Colonic mucosa (tissue), 4 donors: ENCODE measurements at regions not wholly inside any gene's neighbourhood (a gene's known extent, or its start where the extent isn't known, plus 50 kb on each side); places are given as distances from the start of the nearest gene placed in this dataset.

Experiments used
- DNase-seq: peaks from one replicate; pipeline ENCODE4 v3.0.0-alpha.2; 2020
- H3K27ac ChIP-seq: fragments of 200-600 bp; one replicate; pipeline ENCODE4 v1.8.0; 2021
- H3K27me3 ChIP-seq: fragments of 200-600 bp; one replicate; pipeline ENCODE4 v1.8.0; 2021
- H3K36me3 ChIP-seq: fragments of 200-600 bp; one replicate; pipeline ENCODE4 v1.8.0; 2021
- H3K4me1 ChIP-seq: fragments of 200-600 bp; one replicate; pipeline ENCODE4 v1.8.0; 2021; ENCODE audit warnings: mild to moderate bottlenecking
- H3K4me3 ChIP-seq: fragments of 200-600 bp; one replicate; pipeline ENCODE4 v1.8.0; 2021
- H3K9ac ChIP-seq, 2 donors: one replicate each; pipeline ENCODE4 v1.7.0; 2013; ENCODE audit warnings: control low read depth in 2 of 2, low read depth in 2 of 2, low read length in 2 of 2
- H3K9me3 ChIP-seq: fragments of 200-600 bp; one replicate; pipeline ENCODE4 v1.8.0; 2021
- intact Hi-C: fragments of 100-400 bp; cut with DNase I; formaldehyde crosslinking; loops from one replicate; pipeline ENCODE4 v1.14.1; 2022
- TF ChIP-seq, protein P1 (sequence below): fragments of 200-600 bp; IDR thresholded peaks from one replicate; pipeline ENCODE4 v1.8.0; 2022; ENCODE audit warnings: antibody characterized with exemption, mild to moderate bottlenecking
- donor health status: healthy.
- donor health status: DM: no; HTN: no; CAD: no.
- donor health status: DM: no; HTN: no; CAD: no.

DNA sequence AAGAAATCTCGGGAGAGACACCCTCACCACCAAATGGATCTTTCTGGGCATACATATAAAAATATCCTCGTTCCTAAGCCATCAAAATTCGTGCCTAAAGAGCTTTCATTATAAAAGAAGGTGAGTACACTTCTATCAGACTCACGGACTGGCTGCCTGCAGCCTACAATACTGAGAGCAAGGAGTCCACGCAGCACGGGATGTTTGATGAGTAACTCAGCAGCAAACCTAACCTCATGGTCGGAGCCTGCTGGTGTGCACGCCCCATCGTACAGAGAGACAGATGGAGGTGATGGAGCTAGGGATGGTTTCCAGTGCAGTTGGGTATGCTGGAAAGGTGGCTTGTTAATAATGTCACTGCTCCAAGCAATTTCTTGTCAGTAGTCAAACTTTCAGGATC is 256.2 kb downstream of the FIGN start:
- no peak overlapping the region for H3K4me3 ChIP-seq
- H3K9ac ChIP-seq, result no peak overlapping the region
- no peak overlapping the region for H3K27ac ChIP-seq
- H3K9me3 ChIP-seq, result no peaks in the 10 kb centered on the region
- no peak for DNase-seq
- H3K27me3 ChIP-seq, result no peaks in the 10 kb centered on the region
- H3K36me3 ChIP-seq, result no peaks in the 10 kb centered on the region
- no peaks in the 10 kb centered on the region for H3K4me1 ChIP-seq
- TF ChIP-seq, protein P1, sequence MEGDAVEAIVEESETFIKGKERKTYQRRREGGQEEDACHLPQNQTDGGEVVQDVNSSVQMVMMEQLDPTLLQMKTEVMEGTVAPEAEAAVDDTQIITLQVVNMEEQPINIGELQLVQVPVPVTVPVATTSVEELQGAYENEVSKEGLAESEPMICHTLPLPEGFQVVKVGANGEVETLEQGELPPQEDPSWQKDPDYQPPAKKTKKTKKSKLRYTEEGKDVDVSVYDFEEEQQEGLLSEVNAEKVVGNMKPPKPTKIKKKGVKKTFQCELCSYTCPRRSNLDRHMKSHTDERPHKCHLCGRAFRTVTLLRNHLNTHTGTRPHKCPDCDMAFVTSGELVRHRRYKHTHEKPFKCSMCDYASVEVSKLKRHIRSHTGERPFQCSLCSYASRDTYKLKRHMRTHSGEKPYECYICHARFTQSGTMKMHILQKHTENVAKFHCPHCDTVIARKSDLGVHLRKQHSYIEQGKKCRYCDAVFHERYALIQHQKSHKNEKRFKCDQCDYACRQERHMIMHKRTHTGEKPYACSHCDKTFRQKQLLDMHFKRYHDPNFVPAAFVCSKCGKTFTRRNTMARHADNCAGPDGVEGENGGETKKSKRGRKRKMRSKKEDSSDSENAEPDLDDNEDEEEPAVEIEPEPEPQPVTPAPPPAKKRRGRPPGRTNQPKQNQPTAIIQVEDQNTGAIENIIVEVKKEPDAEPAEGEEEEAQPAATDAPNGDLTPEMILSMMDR, result no peak
- intact Hi-C loops, result no loop called here

DNA sequence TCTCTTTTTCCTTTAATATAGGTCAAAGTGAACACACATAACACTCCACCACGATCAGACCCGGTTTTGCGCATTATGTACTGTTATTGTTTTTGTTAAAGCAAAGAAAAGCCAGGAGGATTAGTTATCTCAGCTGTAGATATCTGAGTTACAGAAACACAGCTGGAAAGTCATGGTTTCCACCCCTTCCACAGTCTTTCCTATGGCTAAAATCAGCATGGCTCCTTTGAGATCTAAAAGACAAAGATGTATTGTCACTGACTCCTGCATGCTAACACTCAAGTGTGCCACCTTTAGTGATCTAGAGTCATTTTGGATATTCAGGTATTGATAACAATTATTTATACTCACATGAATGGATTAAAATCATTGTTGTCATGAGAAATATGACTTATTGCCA is 260.0 kb downstream of the FIGN start:
- H3K27me3 ChIP-seq, result no peaks in the 10 kb centered on the region
- no peaks in the 10 kb centered on the region for H3K9me3 ChIP-seq
- no peak overlapping the region for H3K4me3 ChIP-seq
- H3K27ac ChIP-seq, result no peak overlapping the region
- H3K36me3 ChIP-seq, result no peaks in the 10 kb centered on the region
- no peak for DNase-seq
- intact Hi-C loops, result no loop called here
- TF ChIP-seq, protein P1, result no peak
- H3K4me1 ChIP-seq, result no peaks in the 10 kb centered on the region
- no peak overlapping the region for H3K9ac ChIP-seq

DNA sequence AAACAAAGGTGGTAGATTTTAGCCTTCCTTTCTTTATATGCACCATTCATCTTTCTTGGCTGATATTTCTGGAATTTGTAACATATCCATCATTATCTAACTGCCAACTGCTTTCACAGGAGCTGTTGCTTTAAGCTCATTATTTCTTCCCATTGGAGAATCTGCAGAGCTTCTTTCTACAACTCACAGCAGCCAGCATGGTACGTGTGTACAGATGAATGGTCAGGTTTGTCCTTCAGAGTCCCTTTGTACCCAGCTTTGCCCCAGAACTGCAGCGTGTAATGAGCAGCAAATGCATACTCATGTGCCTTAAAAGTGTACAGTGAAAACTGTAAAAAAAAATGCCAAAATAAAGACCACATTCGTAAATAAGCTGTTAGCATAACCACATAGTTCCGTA is 260.9 kb downstream of the FIGN start:
- Histone ChIP-seq H3K4me3 (no peak overlapping the region), H3K9ac (no peak overlapping the region), H3K27ac (no peak overlapping the region), H3K9me3 (no peaks in the 10 kb centered on the region), H3K27me3 (no peaks in the 10 kb centered on the region), H3K4me1 (no peaks in the 10 kb centered on the region), H3K36me3 (no peaks in the 10 kb centered on the region)
- TF ChIP-seq, protein P1, result no peak
- no peak for DNase-seq
- intact Hi-C loops, result no loop called here

DNA sequence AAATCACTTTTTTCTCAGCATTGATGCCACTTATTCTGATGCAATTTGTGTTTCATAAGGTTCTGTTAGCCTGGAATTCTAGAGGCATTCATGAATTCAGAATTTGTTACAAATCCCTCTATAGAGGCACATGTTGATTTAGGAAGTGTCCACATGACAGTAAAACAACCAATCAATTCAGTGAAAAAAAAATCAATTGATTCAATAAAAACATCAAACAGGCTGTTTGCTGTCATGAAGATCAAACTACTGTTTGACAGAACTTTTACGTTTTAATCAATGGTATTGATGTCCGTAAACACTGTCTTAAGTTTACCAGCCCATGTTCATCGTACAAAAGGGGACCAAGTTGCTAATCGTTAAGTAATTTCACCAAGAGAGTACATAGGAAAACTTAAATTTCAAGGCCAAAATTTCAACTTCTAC is 261.5 kb downstream of the FIGN start:
- H3K27ac ChIP-seq, result no peak overlapping the region
- H3K36me3 ChIP-seq, result no peaks in the 10 kb centered on the region
- no peaks in the 10 kb centered on the region for H3K9me3 ChIP-seq
- no peaks in the 10 kb centered on the region for H3K27me3 ChIP-seq
- H3K4me3 ChIP-seq, result no peak overlapping the region
- TF ChIP-seq, protein P1, result no peak
- H3K9ac ChIP-seq, result no peak overlapping the region
- H3K4me1 ChIP-seq, result no peaks in the 10 kb centered on the region
- intact Hi-C loops, result no loop called here
- no peak for DNase-seq

DNA sequence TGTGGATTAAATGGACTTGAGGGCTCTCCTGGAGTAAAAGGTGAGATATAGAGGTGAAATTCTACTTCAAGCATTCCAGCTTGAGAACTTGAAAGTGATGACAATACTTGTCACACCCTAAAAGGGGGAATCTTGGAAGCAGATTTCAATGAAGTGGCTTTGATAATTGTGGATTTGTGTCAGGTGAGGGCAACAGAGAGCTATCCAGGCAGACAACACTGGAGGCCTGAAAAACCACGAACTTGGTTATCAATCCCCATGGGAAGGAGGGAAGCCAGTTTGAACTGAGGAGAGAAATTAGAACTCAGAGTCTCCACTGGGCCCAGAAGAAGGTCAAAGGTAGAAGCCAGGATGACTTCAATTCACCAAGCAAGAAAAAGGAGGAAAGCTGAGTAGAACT is 263.9 kb downstream of the FIGN start:
- Histone ChIP-seq H3K4me3 (no peak overlapping the region), H3K27me3 (no peaks in the 10 kb centered on the region), H3K4me1 (no peaks in the 10 kb centered on the region), H3K36me3 (no peaks in the 10 kb centered on the region), H3K9ac (no peak overlapping the region), H3K9me3 (no peaks in the 10 kb centered on the region), H3K27ac (no peak overlapping the region)
- TF ChIP-seq, protein P1, result no peak
- intact Hi-C loops, result no loop called here
- DNase-seq, result no peak

DNA sequence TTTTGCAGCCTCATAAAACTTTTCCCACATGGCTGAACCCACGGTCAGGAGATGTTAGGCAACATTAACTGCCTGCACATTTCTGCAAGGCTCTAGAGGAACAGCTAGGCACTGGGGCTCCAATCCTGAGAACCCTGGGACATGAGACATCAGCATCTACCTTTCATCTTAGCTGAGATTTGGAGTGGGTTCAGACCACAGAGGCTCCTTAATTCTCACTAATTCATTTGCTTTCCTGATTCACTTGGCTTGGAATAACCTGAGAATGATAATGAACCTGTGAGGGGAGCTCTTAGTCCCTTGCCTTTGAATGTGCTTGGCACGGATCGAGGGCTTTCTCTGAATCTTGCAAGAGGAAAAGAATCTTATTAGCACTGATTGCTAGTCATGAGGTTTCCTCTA is 266.2 kb downstream of the FIGN start:
- Histone ChIP-seq H3K4me1 (no peaks in the 10 kb centered on the region), H3K27ac (no peak overlapping the region), H3K9me3 (no peaks in the 10 kb centered on the region), H3K9ac (no peak overlapping the region), H3K27me3 (no peaks in the 10 kb centered on the region), H3K36me3 (no peaks in the 10 kb centered on the region), H3K4me3 (no peak overlapping the region)
- DNase-seq, result no peak
- intact Hi-C loops, result no loop called here
- TF ChIP-seq, protein P1, result no peak
